Stimulated activated CD8-positive, alpha-beta memory T cell treated with anti-CD3 and anti-CD28 coated beads, Interleukin-15, amount 100 ng/mL, for 24 hours (primary cell): ENCODE measurements at regions not wholly inside any gene's neighbourhood (a gene's known extent, or its start where the extent isn't known, plus 50 kb on each side); places are given as distances from the start of the nearest gene placed in this dataset.

ENCODE experiments used
- DNase-seq: peaks from one replicate; pipeline ENCODE4 v3.0.0-alpha.2; 2020; ENCODE audit warnings: low read depth

GRCh38 chr1:221841983-221842335, 100.1 kb upstream of the DUSP10 start:
- DNase-seq: no peak

- DNase-seq: no peak
These were observed 99.5 kb upstream of the DUSP10 start for GRCh38 chr1:221841251-221841982.

GRCh38 chr1:221840511-221841243, 98.8 kb upstream of the DUSP10 start:
- DNase-seq: no peak

DNA sequence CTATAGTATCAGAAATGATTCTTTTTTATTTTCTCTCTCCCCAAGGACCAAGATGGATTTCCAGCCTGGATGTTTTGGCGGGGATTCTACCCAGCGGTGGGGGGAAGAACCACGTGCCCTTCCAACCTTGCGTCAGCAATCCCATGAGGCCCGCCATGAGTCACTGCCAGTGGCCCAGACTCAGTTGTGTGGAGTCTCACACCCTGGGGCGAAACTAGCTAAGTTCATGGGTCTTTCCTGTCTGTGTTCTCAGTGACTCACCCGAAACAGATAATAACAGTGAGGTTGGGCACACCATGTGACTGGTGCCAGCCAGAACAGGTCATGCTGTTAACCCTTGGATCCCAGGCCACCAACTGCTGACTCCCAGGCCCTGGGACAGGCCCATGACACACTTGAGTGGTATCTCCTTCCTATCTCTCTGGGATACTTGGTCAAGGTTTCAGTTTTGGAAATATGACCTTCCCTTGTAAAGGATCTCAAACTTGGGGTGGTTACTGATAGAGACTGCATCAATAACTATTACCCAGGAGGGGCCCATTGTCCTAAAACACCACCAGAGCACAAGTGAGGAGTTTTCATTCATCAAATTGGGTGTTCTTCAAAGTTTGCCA, 98.0 kb upstream of the DUSP10 start:
- peak; percentile 31 for DNase-seq

DNA sequence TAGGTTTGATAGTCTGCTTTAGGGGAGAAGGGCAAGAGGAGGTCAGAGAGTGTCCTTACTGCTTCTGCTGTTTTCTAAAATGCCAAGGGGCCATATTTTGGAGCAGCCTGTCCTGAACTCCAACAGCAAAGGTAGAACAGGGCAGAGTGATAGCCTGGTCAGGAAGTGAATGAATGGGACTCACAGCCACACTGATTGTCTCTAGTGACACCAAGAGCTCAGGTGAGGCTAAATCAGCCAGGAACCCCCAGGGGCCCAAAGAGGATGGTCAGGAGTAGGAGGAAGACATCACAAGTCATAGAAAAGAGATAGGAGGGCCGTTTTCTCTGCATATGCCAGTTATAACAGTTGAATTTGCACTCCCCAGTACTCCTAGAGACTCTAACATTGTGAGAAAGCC, 97.4 kb upstream of the DUSP10 start:
- no peak for DNase-seq

GRCh38 chr1:221837896-221838295, 96.0 kb upstream of the DUSP10 start:
- no peak for DNase-seq

- no peak for DNase-seq
These were observed 93.0 kb upstream of the DUSP10 start for GRCh38 chr1:221834698-221835513.

- DNase-seq: no peak
These were observed 90.7 kb upstream of the DUSP10 start for GRCh38 chr1:221832617-221833016.

GRCh38 chr1:221832151-221832550, 90.3 kb upstream of the DUSP10 start:
- DNase-seq: no peak

- DNase-seq: no peak
These were observed 87.6 kb upstream of the DUSP10 start for GRCh38 chr1:221829327-221830015.

- no peak for DNase-seq
These were observed 85.4 kb upstream of the DUSP10 start for GRCh38 chr1:221827307-221827642.

- no peak for DNase-seq
These were observed 83.0 kb upstream of the DUSP10 start for GRCh38 chr1:221824909-221825308.

DNA sequence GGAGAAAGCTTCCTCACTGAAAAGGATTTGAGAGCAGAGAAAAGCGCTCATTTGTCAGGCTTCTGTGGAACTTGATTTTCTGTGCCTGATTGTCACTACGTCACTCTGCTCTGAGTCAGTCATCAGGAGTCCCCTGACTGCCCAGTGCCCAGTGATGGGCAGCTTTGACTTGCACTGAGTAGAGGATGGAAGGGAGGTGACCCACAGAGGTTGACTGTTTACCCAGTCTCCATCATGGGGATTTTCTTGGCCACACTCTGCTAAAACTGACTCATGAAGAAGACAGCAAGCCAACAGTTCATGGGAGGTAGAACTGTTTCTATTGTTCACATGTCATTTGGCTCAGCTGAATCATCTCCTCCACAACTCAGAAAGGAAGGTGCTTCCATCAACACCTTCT, 82.1 kb upstream of the DUSP10 start:
- no peak for DNase-seq

DNA sequence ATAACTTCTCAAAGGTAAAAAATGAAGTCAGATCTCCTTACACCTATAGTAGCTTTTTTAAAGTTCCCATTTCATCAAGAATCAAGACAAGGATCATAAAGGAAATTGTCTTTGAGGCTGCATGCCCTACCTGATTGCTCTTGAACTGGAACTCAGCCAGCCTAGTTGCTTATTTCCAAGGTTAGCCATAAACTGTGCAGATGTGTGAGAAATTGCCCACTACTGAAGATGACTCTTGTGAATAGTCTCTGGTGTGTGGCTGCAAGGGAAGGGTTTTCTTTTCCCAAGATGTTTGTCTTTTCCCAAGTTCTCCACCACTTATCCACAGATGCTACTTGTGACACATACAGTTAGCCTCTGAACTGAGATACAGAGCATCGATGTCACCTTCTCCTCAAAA, 81.7 kb upstream of the DUSP10 start:
- DNase-seq: no peak

DNA sequence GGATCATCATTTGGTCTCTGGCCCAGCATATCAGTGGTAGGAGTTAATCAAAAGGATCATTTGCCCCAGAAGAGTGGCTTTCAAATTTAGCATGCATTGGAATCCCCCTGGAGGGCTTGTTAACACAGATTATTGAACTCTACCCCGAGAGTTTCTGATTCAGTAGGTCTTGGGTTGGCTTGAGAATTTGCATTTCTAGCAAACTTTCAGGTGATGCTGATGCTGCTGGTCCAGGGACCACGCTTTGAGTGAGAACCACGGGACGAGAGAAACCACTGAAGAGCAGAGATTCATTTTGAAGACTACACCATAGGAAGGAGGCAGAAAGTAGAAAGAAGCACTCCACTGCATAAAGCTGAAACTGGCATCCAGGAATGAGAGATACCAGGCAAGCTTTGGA, 81.3 kb upstream of the DUSP10 start:
- DNase-seq: no peak

DNA sequence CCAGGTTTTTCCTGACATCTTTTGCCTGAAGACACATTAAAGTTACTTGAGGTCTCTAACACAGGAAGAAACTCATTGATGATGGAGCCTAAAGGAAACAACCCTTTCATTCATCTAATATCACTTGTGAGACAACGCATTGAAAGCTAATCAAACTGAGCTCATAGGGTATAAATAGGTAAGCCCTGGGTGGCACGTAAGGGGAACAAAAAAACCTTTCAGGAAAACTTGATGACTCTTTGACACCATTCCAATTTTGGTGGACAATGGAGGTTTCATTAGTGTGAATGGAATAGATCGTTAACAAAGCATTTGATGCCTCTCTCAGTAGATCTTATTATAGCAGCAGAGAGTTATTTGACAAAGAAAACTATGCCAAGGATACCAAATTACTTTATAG, 80.7 kb upstream of the DUSP10 start:
- no peak for DNase-seq

- DNase-seq: no peak
These were observed 75.0 kb upstream of the DUSP10 start for GRCh38 chr1:221816899-221817298.

GRCh38 chr1:221815660-221816059, 73.8 kb upstream of the DUSP10 start:
- no peak for DNase-seq

GRCh38 chr1:221813887-221814286, 72.0 kb upstream of the DUSP10 start:
- no peak for DNase-seq

DNA sequence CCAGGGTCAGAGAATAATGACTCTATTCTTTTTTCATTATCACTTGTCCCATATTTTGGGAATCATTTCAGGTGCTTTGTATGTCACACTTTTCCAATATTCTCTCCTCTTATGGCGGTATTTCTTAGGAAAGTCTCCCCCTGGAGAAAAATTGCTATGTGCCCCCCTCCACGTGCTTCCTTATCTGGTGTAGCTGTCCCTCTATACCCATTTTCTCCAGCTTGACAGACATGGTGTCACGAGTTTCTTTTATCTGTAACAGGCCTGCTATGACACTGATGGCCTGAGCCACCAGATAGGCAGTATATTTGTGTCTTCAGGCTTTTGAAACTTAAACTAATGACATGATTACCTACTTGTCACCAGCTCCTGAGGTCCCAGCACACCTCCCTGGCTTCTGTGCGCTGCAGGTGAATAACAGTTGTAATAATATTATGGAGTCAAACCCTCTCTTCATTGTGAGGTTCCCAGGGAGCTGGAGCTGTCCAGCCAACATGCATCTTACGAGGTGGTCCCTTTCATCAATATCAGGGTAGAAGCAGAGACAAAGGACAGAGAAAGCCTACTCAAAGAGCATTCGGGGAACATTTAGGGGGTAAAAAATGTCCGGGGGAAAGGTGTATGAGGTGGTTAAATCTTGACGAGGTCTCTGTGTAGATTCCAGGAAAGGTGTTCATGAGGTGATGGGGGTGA, 71.2 kb upstream of the DUSP10 start:
- no peak for DNase-seq

- no peak for DNase-seq
These were observed 70.3 kb upstream of the DUSP10 start for GRCh38 chr1:221812088-221812752.
